Kidney epithelial cell (primary cell): ENCODE measurements at regions not wholly inside any gene's neighbourhood (a gene's known extent, or its start where the extent isn't known, plus 50 kb on each side); places are given as distances from the start of the nearest gene placed in this dataset.
A peak's percentile ranks its signal among the peaks of the same experiment; 100 is the strongest.

Source experiments
- DNase-seq: peaks from one replicate; pipeline ENCODE4 v3.0.0-alpha.2; 2010; ENCODE audit warnings: low read depth
- H3K27me3 ChIP-seq: 2 replicates; pipeline ENCODE4 v1.6.0; 2011; ENCODE audit warnings: low read length; ENCODE audit not compliant: control insufficient read depth, insufficient read depth
- H3K36me3 ChIP-seq: 2 replicates; pipeline ENCODE4 v1.5.1; 2011; ENCODE audit warnings: low read length; ENCODE audit not compliant: control insufficient read depth, insufficient read depth
- H3K4me3 ChIP-seq: 2 replicates; pipeline ENCODE4 v1.5.1; 2011; ENCODE audit warnings: low read depth, mild to moderate bottlenecking, control low read depth, low read length
- CTCF ChIP-seq: IDR thresholded peaks from 2 replicates; pipeline ENCODE4 v1.5.1; 2011; ENCODE audit warnings: mild to moderate bottlenecking, moderate library complexity, low read length, control low read depth, inconsistent platforms; ENCODE audit not compliant: insufficient read depth, poor library complexity, severe bottlenecking

DNA sequence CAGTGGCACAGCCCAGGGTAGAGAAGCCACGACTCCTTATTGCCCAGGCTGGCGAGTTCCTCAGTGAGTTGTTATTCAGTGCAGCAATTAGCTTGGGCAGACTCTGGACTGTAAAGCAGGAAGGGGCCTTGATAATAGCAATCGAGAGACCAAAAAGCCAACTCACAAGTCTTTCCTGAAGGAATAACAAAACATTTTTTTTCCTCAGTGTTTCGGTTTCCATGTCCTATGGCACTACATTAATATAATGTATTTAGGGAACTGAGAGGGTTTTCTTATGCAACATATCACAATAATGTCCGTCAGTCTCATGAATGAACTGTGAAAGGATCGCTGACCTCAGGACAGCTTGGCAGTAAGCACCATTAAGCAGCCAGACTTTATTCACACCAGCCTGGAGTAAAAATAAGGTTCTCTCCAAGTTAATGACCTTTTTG is 248.9 kb upstream of the TBL1XR1 start:
- DNase-seq: no peak
- H3K27me3 ChIP-seq: no peaks in the 10 kb centered on the region
- TF ChIP-seq CTCF: no peak
- H3K4me3 ChIP-seq: no peak overlapping the region
- H3K36me3 ChIP-seq: no peaks in the 10 kb centered on the region

DNA sequence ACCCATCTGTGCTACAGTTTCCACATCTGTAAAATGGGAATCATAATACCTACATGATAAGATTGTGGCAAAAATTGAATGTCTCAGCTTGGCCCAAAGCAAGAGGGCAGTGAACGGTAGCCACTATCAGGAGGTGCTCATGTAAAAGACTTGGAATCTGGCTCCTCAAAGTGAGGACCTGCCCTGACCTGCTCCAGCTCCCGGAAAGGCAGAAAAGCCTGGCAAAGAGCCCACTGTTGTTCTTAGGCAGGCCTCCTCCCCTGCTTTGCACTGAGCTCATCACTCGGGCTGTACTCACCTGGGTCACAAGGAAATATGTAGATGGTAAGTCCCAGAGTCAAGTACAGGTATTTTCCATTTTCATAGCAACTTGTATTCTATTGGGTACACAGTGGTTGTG is 250.7 kb upstream of the TBL1XR1 start:
- TF ChIP-seq CTCF: no peak
- H3K27me3 ChIP-seq: no peaks in the 10 kb centered on the region
- H3K36me3 ChIP-seq: no peaks in the 10 kb centered on the region
- H3K4me3 ChIP-seq: no peak overlapping the region
- DNase-seq: no peak

DNA sequence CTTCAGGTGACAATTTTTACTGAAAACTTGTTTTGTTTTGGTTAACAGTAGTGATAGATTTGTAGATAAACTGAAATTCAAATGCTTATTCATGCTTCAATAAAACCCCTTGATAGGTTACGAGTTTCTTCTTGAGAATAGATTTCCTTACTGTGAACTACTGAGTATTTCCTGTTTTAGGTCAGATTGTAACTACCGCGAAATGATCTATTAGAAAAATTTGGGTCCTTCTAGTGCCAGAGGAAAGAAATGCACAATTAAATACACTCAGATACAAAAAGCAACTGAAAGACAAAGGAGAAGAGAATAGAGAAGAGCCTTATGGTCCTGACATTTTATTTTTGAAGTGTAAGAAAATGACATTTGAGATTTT is 251.7 kb upstream of the TBL1XR1 start:
- no peak overlapping the region for H3K4me3 ChIP-seq
- TF ChIP-seq CTCF: no peak
- no peaks in the 10 kb centered on the region for H3K27me3 ChIP-seq
- DNase-seq: no peak
- no peaks in the 10 kb centered on the region for H3K36me3 ChIP-seq

GRCh38 chr3:177449360-177450006 is 252.2 kb upstream of the TBL1XR1 start:
- H3K4me3 ChIP-seq: no peak overlapping the region
- DNase-seq: peak; percentile 86
- H3K27me3 ChIP-seq: no peaks in the 10 kb centered on the region
- no peak for TF ChIP-seq CTCF
- H3K36me3 ChIP-seq: no peaks in the 10 kb centered on the region

GRCh38 chr3:177451301-177451750 is 254.0 kb upstream of the TBL1XR1 start:
- TF ChIP-seq CTCF: no peak
- no peaks in the 10 kb centered on the region for H3K27me3 ChIP-seq
- no peak overlapping the region for H3K4me3 ChIP-seq
- DNase-seq: no peak
- no peaks in the 10 kb centered on the region for H3K36me3 ChIP-seq

- peak; percentile 85 for DNase-seq
- Histone ChIP-seq H3K4me3 (no peak overlapping the region), H3K36me3 (no peaks in the 10 kb centered on the region), H3K27me3 (no peaks in the 10 kb centered on the region)
- TF ChIP-seq CTCF: no peak
These were observed 254.9 kb upstream of the TBL1XR1 start for GRCh38 chr3:177451864-177452830.
